ENCODE measurements at regions not wholly inside any gene's neighbourhood (a gene's known extent, or its start where the extent isn't known, plus 50 kb on each side); places are given as distances from the start of the nearest gene placed in this dataset.

- no peak overlapping the region for H3K27ac ChIP-seq (ENCODE audit: low read depth, low read length, poor library complexity, severe bottlenecking)
- no peaks in the 10 kb centered on the region for H3K4me1 ChIP-seq (ENCODE audit: insufficient read depth, low read length, poor library complexity, severe bottlenecking)
- H3K36me3 ChIP-seq (ENCODE audit: insufficient read depth, low read length) = no peaks in the 10 kb centered on the region
- H2AFZ ChIP-seq (ENCODE audit: low read length) = no peak overlapping the region
- TF ChIP-seq, protein P1, sequence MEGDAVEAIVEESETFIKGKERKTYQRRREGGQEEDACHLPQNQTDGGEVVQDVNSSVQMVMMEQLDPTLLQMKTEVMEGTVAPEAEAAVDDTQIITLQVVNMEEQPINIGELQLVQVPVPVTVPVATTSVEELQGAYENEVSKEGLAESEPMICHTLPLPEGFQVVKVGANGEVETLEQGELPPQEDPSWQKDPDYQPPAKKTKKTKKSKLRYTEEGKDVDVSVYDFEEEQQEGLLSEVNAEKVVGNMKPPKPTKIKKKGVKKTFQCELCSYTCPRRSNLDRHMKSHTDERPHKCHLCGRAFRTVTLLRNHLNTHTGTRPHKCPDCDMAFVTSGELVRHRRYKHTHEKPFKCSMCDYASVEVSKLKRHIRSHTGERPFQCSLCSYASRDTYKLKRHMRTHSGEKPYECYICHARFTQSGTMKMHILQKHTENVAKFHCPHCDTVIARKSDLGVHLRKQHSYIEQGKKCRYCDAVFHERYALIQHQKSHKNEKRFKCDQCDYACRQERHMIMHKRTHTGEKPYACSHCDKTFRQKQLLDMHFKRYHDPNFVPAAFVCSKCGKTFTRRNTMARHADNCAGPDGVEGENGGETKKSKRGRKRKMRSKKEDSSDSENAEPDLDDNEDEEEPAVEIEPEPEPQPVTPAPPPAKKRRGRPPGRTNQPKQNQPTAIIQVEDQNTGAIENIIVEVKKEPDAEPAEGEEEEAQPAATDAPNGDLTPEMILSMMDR (conservative IDR thresholded peaks at IDR 0.05; ENCODE audit: low read length) = no peak
- no peak for TF ChIP-seq EZH2phosphoT487 (IDR thresholded peaks at IDR 0.05; ENCODE audit: borderline replicate concordance, low read depth, low read length)
- intact Hi-C loops (cut with micrococcal nuclease; ENCODE audit: unreplicated experiment) = no loop called here
- no peaks in the 10 kb centered on the region for H3K9me3 ChIP-seq (ENCODE audit: low read length)
- H4K20me1 ChIP-seq (ENCODE audit: insufficient read depth, low read length) = no peaks in the 10 kb centered on the region
- no TSS peak for BruUV-seq (replicated peaks)
- H3K4me2 ChIP-seq (ENCODE audit: low read length) = no peak overlapping the region
- ChIA-PET CTCF (ENCODE audit: unreplicated experiment) (no interaction called here), POLR2A (interaction anchor here (0.6 kb wide), 1 partner anchor 22 kb away, joined by 3 read pairs; no protein-coding TSS in a partner anchor)
- no peaks in the 10 kb centered on the region for H3K9me2 ChIP-seq (ENCODE audit: insufficient read depth, low read length)
- DNase-seq (ENCODE audit: low spot score) = no peak
- H3K4me3 ChIP-seq (ENCODE audit: low read depth, low read length, poor library complexity, severe bottlenecking) = no peak overlapping the region
- H3K79me2 ChIP-seq (ENCODE audit: insufficient read depth, low read depth, low read length) = no peaks in the 10 kb centered on the region
Observed at GRCh38 chr10:2399482-2399881, 662.2 kb upstream of the ADARB2 start.

- Histone ChIP-seq H3K36me3 (ENCODE audit: insufficient read depth, low read length) (no peaks in the 10 kb centered on the region), H3K27ac (ENCODE audit: low read depth, low read length, poor library complexity, severe bottlenecking) (no peak overlapping the region), H2AFZ (ENCODE audit: low read length) (no peak overlapping the region), H4K20me1 (ENCODE audit: insufficient read depth, low read length) (no peaks in the 10 kb centered on the region), H3K4me3 (ENCODE audit: low read depth, low read length, poor library complexity, severe bottlenecking) (no peak overlapping the region), H3K4me1 (ENCODE audit: insufficient read depth, low read length, poor library complexity, severe bottlenecking) (no peaks in the 10 kb centered on the region), H3K4me2 (ENCODE audit: low read length) (no peak overlapping the region), H3K9me3 (ENCODE audit: low read length) (no peaks in the 10 kb centered on the region), H3K79me2 (ENCODE audit: insufficient read depth, low read depth, low read length) (no peaks in the 10 kb centered on the region), H3K9me2 (ENCODE audit: insufficient read depth, low read length) (no peaks in the 10 kb centered on the region)
- ChIA-PET CTCF (ENCODE audit: unreplicated experiment) (no interaction called here), POLR2A (no interaction called here)
- intact Hi-C loops (cut with micrococcal nuclease; ENCODE audit: unreplicated experiment) = no loop called here
- no TSS peak for BruUV-seq (replicated peaks)
- TF ChIP-seq, protein P1 (conservative IDR thresholded peaks at IDR 0.05; ENCODE audit: low read length) = no peak
- no peak for TF ChIP-seq EZH2phosphoT487 (IDR thresholded peaks at IDR 0.05; ENCODE audit: borderline replicate concordance, low read depth, low read length)
- DNase-seq (ENCODE audit: low spot score) = no peak
Observed at GRCh38 chr10:2392145-2392812, 655.0 kb upstream of the ADARB2 start.

- no TSS peak for BruUV-seq (replicated peaks)
- Histone ChIP-seq H3K36me3 (ENCODE audit: insufficient read depth, low read length) (no peaks in the 10 kb centered on the region), H3K9me2 (ENCODE audit: insufficient read depth, low read length) (no peaks in the 10 kb centered on the region; the same call in 1 of the 2 replicates), H3K9me3 (ENCODE audit: low read length) (no peaks in the 10 kb centered on the region), H3K4me2 (ENCODE audit: low read length) (no peak overlapping the region), H3K4me1 (ENCODE audit: insufficient read depth, low read length, poor library complexity, severe bottlenecking) (no peaks in the 10 kb centered on the region), H4K20me1 (ENCODE audit: insufficient read depth, low read length) (no peaks in the 10 kb centered on the region), H2AFZ (ENCODE audit: low read length) (no peak overlapping the region), H3K4me3 (ENCODE audit: low read depth, low read length, poor library complexity, severe bottlenecking) (no peak overlapping the region), H3K27ac (ENCODE audit: low read depth, low read length, poor library complexity, severe bottlenecking) (no peak overlapping the region), H3K79me2 (ENCODE audit: insufficient read depth, low read depth, low read length) (no peaks in the 10 kb centered on the region)
- no peak for DNase-seq (ENCODE audit: low spot score)
- TF ChIP-seq EZH2phosphoT487 (IDR thresholded peaks at IDR 0.05; ENCODE audit: borderline replicate concordance, low read depth, low read length) = no peak
- TF ChIP-seq, protein P1 (conservative IDR thresholded peaks at IDR 0.05; ENCODE audit: low read length) = no peak
- ChIA-PET CTCF (ENCODE audit: unreplicated experiment) (no interaction called here), POLR2A (no interaction called here)
- intact Hi-C loops (cut with micrococcal nuclease; ENCODE audit: unreplicated experiment) = no loop called here
Observed at GRCh38 chr10:2387672-2388071, 650.3 kb upstream of the ADARB2 start.
